Fibroblast of pulmonary artery (primary cell): ENCODE measurements at regions not wholly inside any gene's neighbourhood (a gene's known extent, or its start where the extent isn't known, plus 50 kb on each side); places are given as distances from the start of the nearest gene placed in this dataset.

Experiments used
- DNase-seq: peaks from one replicate; pipeline ENCODE4 v3.0.0-alpha.2; 2010; ENCODE audit warnings: low read depth
- H3K4me3 ChIP-seq: replicated peaks from 2 replicates; pipeline ENCODE4 v1.5.1; 2011; ENCODE audit warnings: low read depth, mild to moderate bottlenecking, control low read depth, low read length, moderate library complexity
- TF ChIP-seq, protein P1 (sequence below): IDR thresholded peaks from 2 replicates; pipeline ENCODE4 v1.5.1; 2011; ENCODE audit warnings: mild to moderate bottlenecking, control low read depth, low read length, inconsistent platforms; ENCODE audit errors: missing control alignments

DNA sequence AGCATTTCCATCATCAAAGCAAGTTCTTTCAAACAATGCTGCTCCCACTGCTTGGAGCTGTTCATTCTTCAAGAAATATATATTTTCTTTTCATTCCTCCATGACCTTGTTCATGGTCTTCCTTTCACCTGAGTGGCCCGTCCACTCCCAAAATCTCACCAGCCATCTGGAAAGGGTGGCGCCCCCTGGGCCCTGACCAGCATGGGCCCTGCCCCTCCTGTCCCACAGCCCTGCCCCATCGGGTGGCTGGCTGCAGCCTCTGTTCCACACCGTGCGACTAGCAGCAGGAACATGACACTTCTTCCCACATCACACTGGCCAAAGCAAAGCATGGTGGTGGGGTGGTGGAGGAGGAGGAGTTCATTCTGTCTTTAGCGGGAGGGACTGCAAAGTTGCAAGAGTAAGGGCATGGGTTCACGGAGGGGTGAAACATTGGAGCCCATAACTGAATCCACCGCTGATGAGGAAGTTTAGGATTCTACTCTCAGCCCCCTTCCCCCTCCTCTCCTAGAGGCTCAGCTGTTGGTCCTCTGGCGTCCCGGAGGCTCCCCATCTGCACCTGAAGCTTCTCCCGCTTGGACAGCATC is 195.2 kb upstream of the SLC24A3 start:
- no peak overlapping the region for H3K4me3 ChIP-seq
- DNase-seq: no peak
- TF ChIP-seq, protein P1, sequence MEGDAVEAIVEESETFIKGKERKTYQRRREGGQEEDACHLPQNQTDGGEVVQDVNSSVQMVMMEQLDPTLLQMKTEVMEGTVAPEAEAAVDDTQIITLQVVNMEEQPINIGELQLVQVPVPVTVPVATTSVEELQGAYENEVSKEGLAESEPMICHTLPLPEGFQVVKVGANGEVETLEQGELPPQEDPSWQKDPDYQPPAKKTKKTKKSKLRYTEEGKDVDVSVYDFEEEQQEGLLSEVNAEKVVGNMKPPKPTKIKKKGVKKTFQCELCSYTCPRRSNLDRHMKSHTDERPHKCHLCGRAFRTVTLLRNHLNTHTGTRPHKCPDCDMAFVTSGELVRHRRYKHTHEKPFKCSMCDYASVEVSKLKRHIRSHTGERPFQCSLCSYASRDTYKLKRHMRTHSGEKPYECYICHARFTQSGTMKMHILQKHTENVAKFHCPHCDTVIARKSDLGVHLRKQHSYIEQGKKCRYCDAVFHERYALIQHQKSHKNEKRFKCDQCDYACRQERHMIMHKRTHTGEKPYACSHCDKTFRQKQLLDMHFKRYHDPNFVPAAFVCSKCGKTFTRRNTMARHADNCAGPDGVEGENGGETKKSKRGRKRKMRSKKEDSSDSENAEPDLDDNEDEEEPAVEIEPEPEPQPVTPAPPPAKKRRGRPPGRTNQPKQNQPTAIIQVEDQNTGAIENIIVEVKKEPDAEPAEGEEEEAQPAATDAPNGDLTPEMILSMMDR: no peak

DNA sequence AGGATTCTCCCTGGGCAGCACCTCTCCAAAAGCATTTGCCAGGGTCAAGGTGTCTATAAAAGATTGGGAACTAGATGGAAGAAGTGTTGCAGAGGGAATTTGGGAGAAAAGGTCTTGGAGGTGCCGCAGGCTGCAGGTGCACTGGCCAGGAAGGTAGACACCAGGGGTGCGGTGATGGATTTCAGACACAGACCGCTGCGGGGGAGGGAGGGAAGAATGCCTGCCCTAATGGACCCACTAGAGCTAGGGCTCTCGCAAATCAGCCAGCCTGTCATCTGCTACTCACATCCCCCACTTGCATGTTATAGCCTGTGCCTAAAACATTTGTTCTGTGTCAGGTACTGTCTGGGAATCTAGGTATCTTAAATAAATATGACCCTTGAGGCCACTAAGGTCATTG is 193.6 kb upstream of the SLC24A3 start:
- no peak for DNase-seq
- H3K4me3 ChIP-seq: no peak overlapping the region
- TF ChIP-seq, protein P1: no peak

DNA sequence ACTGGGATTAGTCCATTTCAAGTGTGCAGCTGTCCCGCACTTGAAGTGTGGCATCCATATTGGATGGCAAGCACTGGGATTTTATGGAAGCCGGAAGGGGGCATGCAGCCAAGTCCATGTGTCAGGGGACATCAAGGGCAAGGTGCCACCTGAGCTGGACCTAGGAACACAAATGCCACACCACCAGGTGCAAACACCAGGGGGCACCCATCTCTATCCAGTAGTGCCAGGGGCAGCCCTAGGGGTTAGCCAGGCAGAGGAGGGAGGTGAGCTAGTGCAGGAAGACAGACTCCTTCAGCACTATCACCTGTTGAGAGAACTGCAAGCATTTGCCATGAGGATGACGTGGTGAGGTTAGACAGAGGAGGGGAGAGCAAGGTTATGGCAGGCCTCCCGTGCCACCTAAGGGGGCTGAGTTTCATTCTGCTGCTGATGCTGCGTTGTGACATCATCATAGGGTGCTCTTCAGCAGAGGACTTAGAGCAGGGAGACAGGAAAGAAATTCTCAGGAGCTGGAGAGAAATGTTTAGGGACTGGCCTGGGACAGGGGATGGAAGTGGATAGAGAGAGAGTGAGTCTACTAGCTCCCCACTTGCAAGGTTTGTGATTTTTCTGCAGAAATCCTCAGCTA is 192.6 kb upstream of the SLC24A3 start:
- DNase-seq: no peak
- H3K4me3 ChIP-seq: no peak overlapping the region
- TF ChIP-seq, protein P1: no peak

DNA sequence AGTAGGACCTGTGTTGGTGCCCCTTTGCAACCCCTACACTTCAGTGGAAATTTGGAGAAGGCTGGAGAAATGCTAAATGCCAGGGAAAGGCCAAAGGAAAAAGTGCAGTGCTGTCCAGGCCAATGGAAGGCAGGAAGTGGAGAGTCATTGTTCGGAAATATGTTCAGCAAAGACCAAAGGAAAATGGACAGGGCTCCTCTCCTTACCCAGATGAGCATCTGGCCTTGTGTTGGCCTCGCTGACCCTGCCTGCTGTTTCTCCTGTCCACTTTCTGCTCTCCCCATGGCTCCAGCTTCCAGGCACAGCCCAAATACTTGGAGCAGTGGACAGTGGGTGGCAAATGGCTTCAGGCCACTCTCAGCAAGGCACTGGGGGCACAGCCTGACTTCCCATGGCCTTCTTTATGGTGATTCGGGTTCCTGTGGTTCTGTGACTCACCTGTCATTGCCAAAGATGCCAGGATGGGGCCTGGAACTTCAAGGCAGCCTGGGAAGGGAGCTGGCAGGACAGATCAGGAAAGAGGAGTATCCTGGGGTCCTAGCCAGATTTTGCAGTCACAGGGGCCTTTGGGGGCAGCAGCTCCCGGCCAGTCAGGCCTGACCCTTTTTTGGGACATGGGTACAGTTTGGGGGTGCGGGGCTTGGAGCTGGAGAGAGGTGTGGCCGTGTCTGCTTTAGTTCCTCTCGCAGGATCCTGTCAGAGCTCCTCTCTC is 190.9 kb upstream of the SLC24A3 start:
- H3K4me3 ChIP-seq: no peak overlapping the region
- TF ChIP-seq, protein P1: no peak
- DNase-seq: no peak

DNA sequence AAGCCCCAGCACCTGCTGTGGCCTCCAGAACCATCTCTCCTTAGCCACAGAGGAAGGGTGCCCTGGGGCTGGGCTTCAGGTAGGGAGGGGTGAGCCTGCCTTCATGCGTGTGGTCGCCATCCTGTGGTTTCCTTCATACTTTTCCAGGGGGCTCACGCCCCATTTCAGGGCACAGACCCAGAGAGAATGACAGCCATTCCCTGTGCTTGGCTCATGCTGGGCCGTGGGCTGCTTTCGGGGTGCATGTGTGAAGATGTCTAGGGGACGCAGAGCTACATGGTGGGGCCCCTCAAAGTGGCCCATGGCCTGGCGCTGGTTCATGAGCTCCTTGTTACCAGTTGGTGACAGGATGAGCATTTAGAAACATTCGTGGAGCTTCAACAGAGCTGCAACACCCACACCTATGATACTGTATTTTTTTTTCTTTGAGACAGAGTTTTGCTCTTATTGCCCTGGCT is 190.3 kb upstream of the SLC24A3 start:
- no peak for DNase-seq
- no peak overlapping the region for H3K4me3 ChIP-seq
- TF ChIP-seq, protein P1: no peak

DNA sequence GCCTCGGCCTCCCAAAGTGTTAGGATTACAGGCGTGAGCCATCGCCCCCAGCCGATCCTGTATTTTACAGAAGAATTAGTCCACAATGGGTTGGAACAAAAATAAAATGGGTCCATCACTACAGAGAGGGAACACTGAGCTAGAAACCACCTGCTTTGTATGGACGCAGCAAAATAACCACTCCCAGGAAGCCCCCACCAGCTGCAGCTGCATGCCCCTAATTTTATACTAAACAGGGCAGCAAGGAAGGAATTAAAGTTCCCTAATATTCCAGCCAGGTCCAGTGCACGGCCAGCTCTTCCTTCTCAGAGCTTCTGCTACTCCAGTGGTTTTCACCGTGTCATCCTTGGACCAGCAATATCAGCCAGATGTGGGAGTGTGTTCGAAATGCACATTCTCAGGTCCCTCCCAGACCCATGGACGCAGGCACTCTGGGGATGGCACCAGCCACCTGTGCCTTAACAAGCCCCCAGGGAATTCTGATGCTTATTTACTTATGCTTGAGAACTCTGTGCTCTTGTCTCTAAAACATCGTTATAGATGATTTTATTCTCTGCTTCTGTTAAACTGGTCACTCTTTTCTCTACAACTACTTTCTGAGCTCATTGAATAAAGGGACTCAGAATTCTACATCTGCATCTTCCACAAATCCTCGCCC is 189.5 kb upstream of the SLC24A3 start:
- TF ChIP-seq, protein P1: no peak
- DNase-seq: no peak
- H3K4me3 ChIP-seq: no peak overlapping the region
